GM21367 (cell line): ENCODE measurements at regions not wholly inside any gene's neighbourhood (a gene's known extent, or its start where the extent isn't known, plus 50 kb on each side); places are given as distances from the start of the nearest gene placed in this dataset.
"Not testable (repeated sequence)": the region's sequence is repeated elsewhere in the genome, so short reads cannot be mapped to it uniquely, and the experiment has no call there.

Experiments
- ATAC-seq: cut with Tn5 transposase; IDR thresholded peaks from one replicate; pipeline ENCODE4 v1.9.1; 2021; ENCODE audit not compliant: unreplicated experiment

DNA sequence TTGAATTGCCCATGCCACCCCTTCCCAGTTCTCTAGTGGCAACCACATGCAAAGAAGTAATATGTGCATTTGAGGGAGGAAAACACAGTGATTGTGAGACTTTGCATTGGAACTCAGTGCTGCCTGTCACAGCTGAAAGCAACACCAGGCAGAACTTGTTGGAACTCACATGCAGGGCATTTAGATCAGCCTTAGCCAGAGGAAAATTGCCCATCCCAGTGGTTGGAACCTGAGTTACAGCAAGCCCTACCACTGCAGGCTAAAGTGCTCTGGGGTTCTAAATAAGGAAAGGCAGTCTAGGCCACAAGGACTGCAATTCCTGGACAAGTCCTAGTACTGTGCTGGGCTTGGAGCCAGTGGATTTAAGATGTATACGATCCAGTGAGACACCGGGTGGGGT lies 245.3 kb upstream of the UFL1 start:
- no peak for ATAC-seq

DNA sequence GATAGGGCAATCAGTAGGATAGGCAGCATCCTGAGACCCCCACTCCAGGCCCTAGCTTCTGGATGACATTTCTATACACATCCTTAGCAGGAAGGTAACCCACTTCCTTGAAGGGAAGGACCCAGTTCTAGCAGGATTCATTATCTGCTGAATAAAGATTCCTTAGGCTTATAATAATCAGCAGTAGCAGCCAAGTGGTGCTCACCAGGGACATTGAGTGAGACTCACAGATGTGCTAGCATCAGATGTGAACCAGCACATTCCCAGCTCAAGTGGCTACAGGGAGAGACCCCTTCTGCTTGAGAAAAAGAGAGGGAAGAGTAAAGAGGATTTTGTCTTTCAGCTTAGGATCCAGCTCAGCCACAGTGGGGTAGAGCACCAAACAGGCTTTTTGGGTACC lies 244.8 kb upstream of the UFL1 start:
- no peak for ATAC-seq

DNA sequence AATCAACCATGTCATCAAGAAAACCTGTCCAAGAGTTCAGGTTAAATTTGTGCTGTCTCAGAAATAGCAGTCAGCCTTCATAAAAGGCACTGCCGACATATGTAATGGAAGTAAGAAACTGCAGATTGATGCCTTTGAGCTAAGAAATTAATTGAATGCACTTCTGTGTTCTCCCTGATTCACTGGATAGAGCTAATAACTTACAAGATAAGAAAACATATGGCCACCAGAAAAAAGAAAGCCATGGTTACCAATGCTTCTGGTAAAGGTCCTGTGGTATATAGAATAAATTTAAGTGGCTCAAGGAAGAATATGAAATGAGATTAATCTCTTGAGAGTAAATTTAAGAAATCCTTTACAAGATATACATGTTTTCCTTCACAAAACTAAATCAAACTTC lies 242.5 kb upstream of the UFL1 start:
- ATAC-seq, result no peak

DNA sequence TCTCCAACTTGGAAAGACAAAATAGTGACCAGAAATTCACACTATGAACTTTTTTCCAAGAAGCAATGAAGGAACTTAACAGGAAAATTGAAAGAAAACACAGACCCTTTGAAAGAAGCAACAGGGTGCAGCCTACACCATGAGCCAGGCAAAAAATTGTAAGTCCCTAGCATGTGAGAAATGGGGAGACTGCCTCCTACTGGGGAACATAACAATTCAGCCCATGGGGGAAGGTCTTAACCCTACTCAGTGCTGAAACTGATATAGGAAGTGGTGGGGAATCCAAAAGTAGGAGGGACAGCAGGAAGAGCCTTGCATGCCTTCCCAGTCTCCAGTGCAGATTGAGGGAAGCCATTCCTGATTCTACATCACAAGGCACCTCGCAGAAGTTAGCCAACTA lies 235.1 kb upstream of the UFL1 start:
- ATAC-seq, result no peak

DNA sequence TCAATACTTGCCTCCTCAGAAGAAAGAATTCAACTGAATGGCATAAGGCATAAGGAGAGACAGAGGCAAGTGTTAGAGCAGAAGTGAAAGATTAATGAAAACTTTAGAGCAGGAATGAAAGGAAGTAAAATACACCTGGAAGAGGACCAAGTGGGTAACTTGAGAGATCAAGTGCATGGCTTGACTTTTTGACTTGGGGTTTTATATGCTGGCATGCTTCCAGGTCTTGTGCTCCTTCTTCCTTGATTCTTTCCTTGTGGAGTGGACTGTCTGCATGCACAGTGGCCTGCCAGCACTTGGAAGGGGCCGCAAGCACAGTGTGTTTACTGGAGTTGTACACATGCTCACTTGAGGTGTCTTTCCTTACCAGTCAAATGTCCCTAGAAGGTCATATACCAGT lies 222.1 kb upstream of the UFL1 start:
- no peak for ATAC-seq

DNA sequence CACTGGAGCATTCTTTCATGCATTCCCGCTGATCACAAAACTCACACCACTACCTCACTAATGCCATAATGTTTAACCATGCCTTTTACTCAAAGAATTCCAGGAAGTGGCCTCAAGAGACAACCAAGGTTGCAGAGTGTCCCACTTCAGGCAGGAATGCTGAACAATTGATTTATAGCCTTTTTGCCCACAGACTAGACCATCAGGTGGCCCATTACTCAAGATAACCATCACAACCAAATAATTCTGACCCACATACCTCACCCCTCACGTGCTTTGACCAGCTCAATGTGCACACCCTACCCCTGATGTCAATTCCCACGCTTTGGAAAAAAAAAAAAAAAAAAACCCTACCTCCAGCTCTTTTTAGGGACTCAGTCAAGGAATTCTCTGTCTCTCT lies 220.6 kb upstream of the UFL1 start:
- no peak for ATAC-seq

DNA sequence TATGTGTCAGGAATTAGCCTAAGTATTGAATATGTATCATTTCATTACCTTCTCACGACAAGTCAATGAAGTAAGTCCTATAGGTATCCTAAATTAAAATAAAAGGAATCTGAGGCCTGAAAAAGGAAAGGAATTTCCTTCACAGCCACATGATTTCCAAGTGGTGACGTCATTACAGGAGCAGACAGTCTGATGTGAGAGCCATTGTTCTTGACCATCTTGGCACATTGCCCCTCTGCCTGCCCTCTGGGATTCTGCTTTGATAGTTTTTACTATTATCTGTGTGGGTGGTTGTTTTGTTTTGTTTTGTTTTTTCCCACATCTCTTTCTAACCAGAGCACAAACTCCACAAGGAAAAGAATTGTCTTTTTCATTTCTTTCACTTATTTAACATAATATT lies 219.8 kb upstream of the UFL1 start:
- ATAC-seq, result no peak

DNA sequence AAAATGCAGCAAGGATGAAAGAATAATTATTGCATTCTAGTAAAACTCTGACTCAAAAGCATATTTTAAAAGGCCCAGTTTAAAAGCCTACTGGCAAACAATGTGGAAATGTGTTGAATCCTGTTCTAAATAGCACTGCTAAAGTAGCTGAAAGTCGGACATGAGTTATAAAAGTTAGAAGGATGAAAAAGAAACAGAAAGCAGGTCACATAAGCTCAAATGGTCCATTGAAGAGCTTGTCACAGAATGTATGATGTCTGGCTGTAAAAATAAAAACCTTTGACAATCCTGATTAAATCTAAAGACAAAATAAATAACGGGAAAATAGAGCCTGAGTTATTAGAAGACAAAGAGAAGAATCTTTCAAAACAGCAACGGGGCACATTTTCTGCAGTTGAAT lies 218.6 kb upstream of the UFL1 start:
- ATAC-seq, result no peak

DNA sequence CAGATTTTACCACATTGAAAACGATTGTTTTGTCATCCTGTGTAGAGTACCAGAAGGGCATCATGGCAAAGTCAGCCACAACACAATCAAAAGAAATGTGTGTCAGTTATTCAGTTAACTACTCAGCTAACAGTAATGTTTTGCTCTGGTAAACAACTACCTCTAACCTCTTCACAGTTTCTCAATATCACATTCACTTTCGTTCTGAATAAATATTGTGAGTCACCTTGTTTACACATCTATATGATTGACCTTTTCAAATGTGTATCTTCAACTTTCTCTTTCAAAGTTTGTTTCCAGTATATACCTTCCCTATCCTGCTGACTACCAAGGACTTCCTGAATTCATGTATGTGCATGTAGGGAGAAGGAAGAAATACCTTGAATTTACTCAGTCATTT lies 216.6 kb upstream of the UFL1 start:
- ATAC-seq, result peak; percentile 96

DNA sequence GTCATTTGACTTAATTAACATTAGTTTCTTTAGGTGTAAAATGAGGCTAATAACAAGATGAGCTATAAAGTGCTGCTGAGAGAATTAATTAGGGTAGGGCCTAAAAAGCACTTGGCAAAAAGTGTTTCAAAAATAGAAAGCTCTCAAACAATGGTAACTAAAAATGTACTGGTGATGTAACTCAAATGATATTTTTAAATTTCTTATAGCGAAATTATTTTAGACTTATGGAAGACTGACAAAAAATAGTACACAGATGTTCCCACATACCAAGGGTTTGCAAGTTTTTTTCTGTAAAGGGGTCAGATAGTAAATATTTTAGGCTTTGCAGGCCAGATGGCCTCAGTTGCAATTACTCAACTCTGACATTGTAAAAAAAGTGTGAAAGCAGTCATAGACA lies 190.7 kb upstream of the UFL1 start:
- ATAC-seq, result no peak

DNA sequence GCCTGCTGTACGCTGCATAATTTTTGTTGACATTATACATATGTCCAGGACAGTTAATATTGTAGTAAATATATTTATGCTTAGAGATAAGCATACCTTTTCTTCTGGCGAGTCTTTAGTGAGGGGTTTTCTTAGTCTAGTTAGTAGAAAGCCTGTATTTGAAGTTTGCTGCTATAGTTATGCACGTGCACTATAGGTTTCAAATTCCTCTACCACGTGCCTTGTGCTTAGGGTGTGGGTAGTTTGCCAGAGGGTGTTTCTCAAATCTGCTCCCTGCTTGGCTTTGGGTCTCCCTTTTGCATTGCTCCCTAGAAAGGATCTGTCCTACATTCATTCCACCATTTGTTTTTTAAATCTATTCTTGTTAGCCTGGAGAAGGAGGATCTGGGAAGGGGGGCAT lies 181.4 kb upstream of the UFL1 start:
- ATAC-seq, result no peak

DNA sequence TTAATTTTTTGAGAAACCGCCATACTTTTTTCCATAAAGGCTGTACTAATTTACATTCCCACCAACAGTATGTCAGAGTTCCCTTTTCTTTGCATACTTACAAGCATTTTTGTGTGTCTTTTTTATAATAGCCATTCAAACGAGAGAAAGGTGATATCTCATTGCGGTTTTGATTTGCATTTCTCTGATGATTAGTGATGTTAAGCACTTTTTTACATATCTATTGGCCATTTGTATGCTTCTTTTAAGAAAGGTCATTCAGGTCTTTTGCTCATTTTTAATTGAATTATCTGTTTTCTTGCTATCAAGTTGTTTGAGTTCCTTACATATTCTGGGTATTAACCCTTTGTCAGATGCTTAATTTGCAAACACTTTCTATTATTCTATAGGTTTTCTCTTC lies 176.1 kb upstream of the UFL1 start:
- no peak for ATAC-seq

DNA sequence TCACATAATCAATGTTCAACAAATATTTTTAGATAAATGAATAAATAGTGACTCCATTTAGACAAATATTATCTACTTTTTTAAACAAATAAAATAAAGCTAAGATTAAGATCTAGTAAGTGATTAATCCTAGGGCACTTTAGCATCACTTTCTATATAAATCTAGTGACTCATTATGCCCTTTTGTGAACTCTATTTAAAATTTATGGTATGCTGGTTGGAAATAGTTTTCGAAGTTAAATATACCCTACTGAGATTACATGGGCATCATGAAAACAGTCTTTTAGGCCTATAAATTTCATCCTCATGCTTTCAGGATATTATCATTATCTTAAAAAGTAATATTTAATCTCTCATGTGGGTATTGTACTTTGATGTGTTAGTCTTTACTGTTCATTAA lies 140.4 kb upstream of the UFL1 start:
- ATAC-seq, result no peak

DNA sequence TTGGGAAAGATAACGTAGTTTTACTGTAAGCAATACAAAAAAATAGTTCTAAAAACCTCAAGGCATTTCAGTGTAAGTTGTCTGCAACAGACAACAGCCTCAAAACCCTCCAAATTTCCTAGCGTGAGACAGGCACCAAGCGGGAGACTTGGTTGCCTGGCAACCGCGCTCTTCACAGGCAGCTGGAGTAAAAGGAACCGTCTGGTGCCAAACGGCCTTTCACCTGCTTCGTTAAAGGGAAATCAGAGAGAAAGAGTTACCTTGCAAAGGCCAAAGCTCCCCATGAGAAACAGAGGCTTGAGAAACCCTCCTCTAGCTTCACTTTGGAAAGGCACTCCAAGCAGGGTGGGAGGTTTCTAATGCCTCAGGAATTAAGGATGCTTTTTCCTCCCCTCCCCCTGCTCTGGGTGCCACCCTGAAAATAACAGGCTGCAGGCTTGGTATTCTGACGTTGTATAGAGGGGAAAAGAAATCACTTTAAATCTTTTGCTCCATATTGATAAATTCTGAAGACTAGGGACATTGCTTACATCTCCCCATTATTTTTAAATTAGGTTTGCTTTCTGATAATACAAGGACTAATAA lies 129.7 kb upstream of the UFL1 start:
- no peak for ATAC-seq

DNA sequence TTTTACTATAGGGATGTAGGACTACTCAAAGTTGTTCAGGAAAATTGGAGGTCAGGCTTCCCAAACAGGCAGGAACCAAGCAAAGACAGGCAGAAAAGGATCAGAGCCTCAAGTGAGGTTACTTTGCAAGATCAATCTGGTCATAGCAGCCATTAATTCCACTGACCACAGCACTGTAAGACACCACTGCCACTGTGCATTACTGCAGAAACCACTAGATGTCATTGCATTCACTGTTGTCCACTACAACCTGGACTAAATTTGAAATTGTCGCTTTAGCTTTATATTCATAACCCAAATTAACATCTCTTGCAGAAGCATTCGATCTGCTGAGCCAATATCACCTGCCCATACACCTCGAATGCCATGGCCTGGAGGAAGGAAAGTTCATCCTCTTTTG lies 126.9 kb upstream of the UFL1 start:
- no peak for ATAC-seq

DNA sequence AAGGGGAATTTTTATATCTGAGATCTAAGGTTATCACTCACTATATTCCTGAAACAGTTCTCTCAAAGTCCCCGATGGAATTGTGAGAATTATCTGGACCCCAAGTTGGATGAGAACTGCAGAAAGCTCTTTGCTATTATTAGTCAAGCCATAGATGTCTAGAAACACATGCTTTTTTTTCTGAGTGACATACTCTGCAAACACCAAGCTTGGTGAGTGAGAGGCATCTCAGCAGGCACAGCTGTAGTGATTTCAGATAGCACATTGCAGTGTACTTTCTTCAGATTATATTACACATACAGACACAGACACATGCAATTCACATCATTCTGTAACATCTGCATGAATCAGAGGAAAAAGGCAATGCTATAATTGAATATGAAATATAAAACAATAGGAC lies 111.1 kb upstream of the UFL1 start:
- ATAC-seq, result no peak

DNA sequence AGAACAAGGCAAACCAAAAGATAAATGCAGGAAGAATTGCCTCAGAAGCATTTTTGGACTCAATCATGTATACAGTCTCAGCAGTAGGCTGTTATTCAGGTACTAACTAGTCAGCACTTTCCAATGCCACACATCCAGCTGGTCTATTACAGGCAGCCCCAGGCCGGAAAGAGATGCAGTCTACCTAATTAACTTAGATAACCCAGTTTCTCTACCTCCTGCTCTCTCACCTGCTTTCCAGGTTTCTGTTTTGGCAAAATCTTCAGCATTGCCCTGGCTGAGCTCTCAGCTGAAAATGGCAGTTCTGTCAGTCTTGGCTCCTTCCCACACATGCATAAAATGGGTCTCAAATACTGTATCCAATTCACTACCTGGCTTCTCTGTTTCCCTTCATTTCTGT lies 101.3 kb upstream of the UFL1 start:
- ATAC-seq, result no peak

DNA sequence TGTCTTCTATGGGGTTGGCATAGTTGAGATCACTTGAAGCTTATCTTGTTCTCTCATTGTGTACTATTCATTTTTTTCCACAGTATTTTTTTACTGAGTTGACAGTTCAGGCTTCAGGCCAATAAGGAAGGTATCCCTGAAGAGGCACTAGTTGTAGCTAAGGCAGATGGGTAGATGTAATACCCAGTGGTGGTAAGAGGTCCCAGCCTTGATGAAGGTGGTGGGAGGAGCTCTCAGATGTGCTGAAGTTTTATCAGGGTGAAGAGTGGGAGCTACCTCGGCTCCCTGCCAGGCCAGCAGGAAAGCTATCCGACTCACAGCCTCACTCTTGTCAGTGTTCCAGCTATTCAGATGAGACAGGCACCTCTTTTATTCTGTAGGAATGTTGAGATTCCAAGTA lies 87.7 kb upstream of the UFL1 start:
- ATAC-seq, result no peak

DNA sequence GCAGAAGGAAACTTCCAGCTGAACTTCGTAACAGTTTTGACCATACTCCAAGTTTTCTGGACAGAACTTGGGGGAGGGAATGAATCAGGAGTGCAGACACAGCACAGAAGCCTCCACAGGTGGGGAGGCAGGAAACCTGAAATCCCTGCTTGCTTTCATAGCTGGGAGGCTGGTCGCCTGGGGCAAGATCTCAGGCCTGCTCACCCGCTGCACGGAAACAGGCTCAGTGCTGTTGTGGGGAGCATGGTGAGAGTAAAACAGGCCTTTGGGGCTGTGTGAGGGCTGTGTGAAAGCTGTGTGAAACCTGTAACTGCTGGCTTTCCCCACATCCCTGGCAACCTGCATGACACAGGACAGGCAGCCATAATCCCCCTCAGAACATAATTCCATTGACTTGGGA lies 85.2 kb upstream of the UFL1 start:
- no peak for ATAC-seq

DNA sequence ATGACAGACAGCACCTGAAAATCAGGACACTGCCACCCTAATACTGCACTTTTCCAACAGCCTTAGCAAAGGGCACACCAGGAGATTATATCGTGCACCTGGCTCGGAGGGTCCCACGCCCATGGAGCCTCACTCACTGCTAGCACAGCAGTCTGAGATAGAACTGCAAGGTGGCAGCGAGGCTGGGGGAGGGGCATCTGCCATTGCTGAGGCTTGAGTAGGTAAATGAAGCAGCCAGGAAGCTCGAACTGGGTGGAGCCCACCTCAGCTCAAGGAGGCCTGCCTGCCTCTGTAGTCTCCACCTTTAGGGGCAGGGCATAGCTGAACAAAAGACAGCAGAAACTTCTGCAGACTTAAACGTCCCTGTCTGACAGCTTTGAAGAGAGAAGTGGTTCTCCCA lies 84.4 kb upstream of the UFL1 start:
- not testable (repeated sequence) for ATAC-seq

DNA sequence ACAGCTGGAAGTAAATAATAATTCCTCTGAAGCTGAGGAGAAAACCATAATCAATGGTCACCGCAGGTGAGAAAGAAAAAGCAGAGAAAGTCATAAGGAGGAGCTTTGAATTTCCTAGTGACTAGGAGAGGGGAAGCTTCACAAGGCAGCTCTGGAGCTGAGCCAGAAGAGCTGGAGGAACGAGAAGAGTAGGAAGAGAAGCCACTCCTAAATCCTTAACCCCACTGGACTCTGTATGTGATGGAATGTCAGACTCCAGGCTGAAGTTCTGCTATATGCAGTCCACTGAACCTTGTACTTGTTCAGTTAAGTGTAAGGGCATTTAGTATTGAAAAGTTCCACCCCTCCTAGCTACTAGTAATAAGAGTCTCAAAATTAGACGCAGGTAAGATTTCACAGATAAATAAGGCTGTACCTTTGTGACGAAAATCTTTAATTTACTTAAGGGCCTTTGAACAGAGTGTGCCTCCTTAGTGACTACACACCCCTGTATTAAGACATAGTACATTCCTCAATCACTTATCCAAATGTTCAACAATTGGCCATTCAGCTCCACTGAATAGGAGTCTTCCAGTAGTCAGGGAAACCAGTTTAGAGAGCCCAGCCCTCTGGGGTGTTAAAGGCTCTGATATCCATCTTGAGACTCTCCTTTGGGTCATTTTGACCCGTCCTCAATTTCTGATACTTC lies 71.4 kb upstream of the UFL1 start:
- ATAC-seq, result no peak

DNA sequence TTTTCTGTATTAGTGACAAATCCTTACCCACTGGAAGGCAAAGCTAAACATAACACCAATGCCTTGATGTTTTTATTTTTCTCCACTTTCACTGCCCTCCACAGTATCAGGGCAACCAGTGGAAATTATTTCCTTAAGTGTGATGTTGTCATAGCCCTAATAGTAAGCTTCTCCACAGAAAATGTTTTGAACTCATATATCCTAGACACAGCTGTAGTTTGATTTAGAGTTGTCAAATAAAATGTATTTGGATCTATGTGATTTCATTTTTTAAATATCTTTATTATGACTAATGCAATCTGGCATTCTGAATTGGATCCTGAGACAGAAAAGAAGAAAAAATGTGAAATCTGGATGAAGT lies 70.9 kb upstream of the UFL1 start:
- ATAC-seq, result no peak

DNA sequence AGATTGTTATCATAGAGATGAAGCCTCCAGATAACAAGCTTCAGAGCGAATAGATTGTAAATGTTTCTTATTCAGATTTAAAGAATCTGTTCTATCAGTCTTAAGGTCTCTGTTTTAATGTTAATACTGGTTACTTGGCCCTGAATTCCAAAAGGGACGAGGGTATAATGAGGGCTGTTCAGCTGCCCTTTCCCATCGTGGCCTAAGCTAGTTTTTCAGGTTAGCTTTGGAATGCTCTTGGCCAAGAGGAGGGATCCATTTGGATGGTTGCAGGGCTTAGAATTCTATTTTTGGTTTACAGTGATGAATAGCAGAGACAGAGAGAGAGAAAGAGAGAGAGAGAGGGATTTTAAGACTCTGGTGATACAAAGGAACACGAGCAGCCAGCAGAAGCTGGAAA lies 62.8 kb upstream of the UFL1 start:
- ATAC-seq, result no peak
